Tibial nerve (tissue), 4 donors: ENCODE measurements at regions not wholly inside any gene's neighbourhood (a gene's known extent, or its start where the extent isn't known, plus 50 kb on each side); places are given as distances from the start of the nearest gene placed in this dataset.

Experiments
- DNase-seq, 2 donors: peaks; one replicate each; pipeline ENCODE4 v3.0.0-alpha.2; 2019; ENCODE audit warnings: low spot score in 2 of 2
- H3K27ac ChIP-seq, 4 donors: fragments of 200-600 bp; sonication (generic) in 3 of 4; one replicate each; pipeline ENCODE4 v1.5.1; 2017 to 2019; ENCODE audit warnings: mild to moderate bottlenecking in 1 of 4
- H3K27me3 ChIP-seq, 2 donors: fragments of 200-600 bp; sonication (generic) in 1 of 2; one replicate each; pipeline versions ENCODE4 v1.5.1 to v1.6.0; 2017 to 2019
- H3K36me3 ChIP-seq, 3 donors: fragments of 200-600 bp; sonication (generic); one replicate each; pipeline ENCODE4 v1.5.1; 2018 to 2019
- H3K4me1 ChIP-seq, 4 donors: fragments of 200-600 bp; sonication (generic) in 3 of 4; one replicate each; pipeline ENCODE4 v1.5.1; 2017 to 2019
- H3K4me3 ChIP-seq, 4 donors: fragments of 200-600 bp; sonication (generic) in 3 of 4; one replicate each; pipeline ENCODE4 v1.5.1; 2017 to 2019; ENCODE audit warnings: mild to moderate bottlenecking in 1 of 4, moderate library complexity in 1 of 4
- H3K9me3 ChIP-seq, 4 donors: fragments of 200-600 bp; sonication (generic) in 3 of 4; one replicate each; pipeline ENCODE4 v1.5.1; 2017 to 2019
- CTCF ChIP-seq, 5 experiments: fragments of 200-600 bp in 3 of 5; fragments of 450-650 bp in 2 of 5; sonication (generic) in 3 of 5; IDR thresholded peaks; one replicate each; pipeline ENCODE4 v1.5.1; 2016 to 2019; ENCODE audit warnings: antibody characterized with exemption in 5 of 5, mild to moderate bottlenecking in 3 of 5, moderate library complexity in 2 of 5
- EP300 ChIP-seq, 2 donors: sonication (generic); formaldehyde crosslinking; IDR thresholded peaks; one replicate each; pipeline ENCODE4 v1.6.1; 2017; ENCODE audit warnings: antibody characterized with exemption in 2 of 2, mild to moderate bottlenecking in 1 of 2
- POLR2A ChIP-seq, 2 donors: fragments of 450-650 bp; IDR thresholded peaks; one replicate each; pipeline ENCODE4 v1.6.1; 2017; ENCODE audit warnings: antibody characterized with exemption in 2 of 2, mild to moderate bottlenecking in 2 of 2, moderate library complexity in 2 of 2
- WGBS, 2 donors: methylation state at CpG; one replicate each; pipeline ENCODE4 v1.1.5; 2018; 5-methylcytosine and 5-hydroxymethylcytosine counted together

- WGBS, 2 donors = 93 to 98% methylated on average over 3 of the region's 3 CpGs
- H3K36me3 ChIP-seq = no peaks in the 10 kb centered on the region
- H3K27ac ChIP-seq = no peak overlapping the region
- DNase-seq = no peak
- TF ChIP-seq EP300 (IDR thresholded peaks at IDR 0.05) = no peak
- TF ChIP-seq CTCF (IDR thresholded peaks at IDR 0.05) = no peak
- no peak for TF ChIP-seq POLR2A (IDR thresholded peaks at IDR 0.05)
- no peaks in the 10 kb centered on the region for H3K9me3 ChIP-seq
- no peaks in the 10 kb centered on the region for H3K27me3 ChIP-seq
- H3K4me3 ChIP-seq = no peak overlapping the region
- no peaks in the 10 kb centered on the region for H3K4me1 ChIP-seq
Observed at GRCh38 chr4:123278755-123279154, 117.8 kb upstream of the SPRY1 start.

GRCh38 chr4:123283371-123283895, 113.2 kb upstream of the SPRY1 start:
- H3K27me3 ChIP-seq = no peaks in the 10 kb centered on the region

GRCh38 chr4:123284168-123284567, 112.4 kb upstream of the SPRY1 start:
- H3K27ac ChIP-seq = no peak overlapping the region

More at GRCh38 chr4:123283371-123283895, 113.2 kb upstream of the SPRY1 start:
- 87 to 94% methylated on average over 3 of the region's 3 CpGs for WGBS, 2 donors
- DNase-seq = no peak
- H3K36me3 ChIP-seq = peaks cover 0 to 6% (median 0%) of the 10 kb centered on the region in 3 donors
- H3K4me3 ChIP-seq = no peak overlapping the region
- H3K27ac ChIP-seq = no peak overlapping the region
- peaks cover 0 to 4% (median 0%) of the 10 kb centered on the region in 4 donors for H3K9me3 ChIP-seq
- no peak for TF ChIP-seq CTCF (IDR thresholded peaks at IDR 0.05)
- no peak for TF ChIP-seq EP300 (IDR thresholded peaks at IDR 0.05)
- TF ChIP-seq POLR2A (IDR thresholded peaks at IDR 0.05) = no peak
- H3K4me1 ChIP-seq = no peaks in the 10 kb centered on the region

GRCh38 chr4:123286903-123287466, 109.6 kb upstream of the SPRY1 start:
- 88 to 100% methylated on average over 2 of the region's 2 CpGs for WGBS, 2 donors
- Histone ChIP-seq H3K4me1 (no peaks in the 10 kb centered on the region), H3K4me3 (no peak overlapping the region), H3K27ac (no peak overlapping the region), H3K36me3 (peaks cover 0 to 14% (median 0%) of the 10 kb centered on the region in 3 donors), H3K27me3 (no peaks in the 10 kb centered on the region), H3K9me3 (peaks cover 0 to 34% (median 6%) of the 10 kb centered on the region in 4 donors)
- no peak for DNase-seq
- TF ChIP-seq POLR2A (IDR thresholded peaks at IDR 0.05) = no peak
- no peak for TF ChIP-seq CTCF (IDR thresholded peaks at IDR 0.05)
- no peak for TF ChIP-seq EP300 (IDR thresholded peaks at IDR 0.05)

More at GRCh38 chr4:123284168-123284567, 112.4 kb upstream of the SPRY1 start:
- 12 to 20% methylated on average over 2 of the region's 2 CpGs for WGBS, 2 donors
- no peak for DNase-seq
- peaks cover 0 to 11% (median 0%) of the 10 kb centered on the region in 3 donors for H3K36me3 ChIP-seq
- no peak overlapping the region for H3K4me3 ChIP-seq
- TF ChIP-seq CTCF (IDR thresholded peaks at IDR 0.05) (no peak), EP300 (IDR thresholded peaks at IDR 0.05) (no peak), POLR2A (IDR thresholded peaks at IDR 0.05) (no peak)
- no peaks in the 10 kb centered on the region for H3K4me1 ChIP-seq
- no peaks in the 10 kb centered on the region for H3K27me3 ChIP-seq
- peaks cover 0 to 6% (median 0%) of the 10 kb centered on the region in 4 donors for H3K9me3 ChIP-seq

- no peak overlapping the region for H3K27ac ChIP-seq
- peaks cover 0 to 14% (median 0%) of the 10 kb centered on the region in 3 donors for H3K36me3 ChIP-seq
- no peaks in the 10 kb centered on the region for H3K27me3 ChIP-seq
- H3K9me3 ChIP-seq = peaks cover 0 to 44% (median 9%) of the 10 kb centered on the region in 4 donors
- TF ChIP-seq POLR2A (IDR thresholded peaks at IDR 0.05) (no peak), CTCF (IDR thresholded peaks at IDR 0.05) (no peak), EP300 (IDR thresholded peaks at IDR 0.05) (no peak)
- no peak overlapping the region for H3K4me3 ChIP-seq
- no peaks in the 10 kb centered on the region for H3K4me1 ChIP-seq
- 92 to 98% methylated on average over 3 of the region's 3 CpGs for WGBS, 2 donors
- no peak for DNase-seq
Observed at GRCh38 chr4:123288309-123289025, 108.1 kb upstream of the SPRY1 start.
